Erythroblast (primary cell): ENCODE measurements at regions not wholly inside any gene's neighbourhood (a gene's known extent, or its start where the extent isn't known, plus 50 kb on each side); places are given as distances from the start of the nearest gene placed in this dataset.

Experiments
- GATA1 ChIP-seq: IDR thresholded peaks from 2 replicates; pipeline ENCODE4 v1.6.1; 2011; ENCODE audit warnings: low read depth, mild to moderate bottlenecking, control low read depth, low read length, moderate library complexity
- POLR2A ChIP-seq: IDR thresholded peaks from 2 replicates; pipeline ENCODE4 v1.6.1; 2011; ENCODE audit warnings: mild to moderate bottlenecking, low read length

DNA sequence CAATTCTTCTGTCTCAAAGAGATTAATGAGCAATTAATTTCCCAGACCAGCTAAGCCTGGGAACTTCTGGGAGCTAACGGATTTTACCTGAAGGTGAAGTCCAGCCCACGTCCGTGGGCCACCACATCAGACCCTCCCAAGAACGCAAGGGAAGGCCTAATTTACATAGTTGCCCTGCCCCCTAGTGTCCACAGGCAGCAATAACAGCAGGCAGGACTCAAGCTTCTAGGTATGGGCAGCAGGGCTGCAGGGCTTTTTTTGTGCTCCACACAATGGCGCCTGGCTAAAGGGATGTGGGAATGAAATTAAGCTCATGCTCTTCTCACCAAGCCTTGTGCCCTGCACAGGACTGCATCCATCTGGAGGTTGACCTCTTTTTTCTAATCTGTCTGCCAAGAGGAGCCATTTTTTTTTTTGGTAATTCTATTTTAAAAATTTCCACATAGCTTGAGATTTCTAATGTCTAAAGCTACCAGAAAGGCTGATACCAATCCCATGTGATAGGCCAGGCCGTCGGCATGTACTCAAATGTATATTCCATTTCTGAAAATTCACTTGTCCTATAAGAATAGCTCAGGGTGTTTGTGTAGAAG is 111.9 kb upstream of the TMEM164 start:
- TF ChIP-seq POLR2A = no peak
- TF ChIP-seq GATA1 = no peak
